ENCODE measurements at regions not wholly inside any gene's neighbourhood (a gene's known extent, or its start where the extent isn't known, plus 50 kb on each side); places are given as distances from the start of the nearest gene placed in this dataset.

DNA sequence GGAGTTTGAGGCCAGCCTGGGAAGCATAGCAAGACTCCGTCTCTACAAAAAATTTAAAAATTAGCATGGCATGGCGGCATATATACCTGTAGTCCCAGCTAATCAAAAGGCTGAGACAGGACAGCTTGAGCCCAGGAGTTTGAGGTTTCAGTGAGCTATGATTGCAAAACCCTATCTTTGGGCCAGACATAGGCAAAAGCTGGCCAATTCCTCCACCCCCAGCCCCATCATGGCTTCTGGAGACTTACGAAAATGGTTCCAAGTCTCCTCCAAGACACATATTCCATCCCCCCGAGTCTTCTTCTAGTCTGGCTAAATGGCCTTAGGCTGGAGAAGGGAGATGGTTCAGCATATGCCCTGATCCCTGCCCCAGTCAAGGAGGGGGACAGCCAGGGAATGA is 172.8 kb upstream of the HAAO start:
- DNase-seq (no peak), ATAC-seq (no peak)
- Histone ChIP-seq H3K4me3 (no peak overlapping the region), H3K9me3 (no peaks in the 10 kb centered on the region), H3K27me3 (peaks cover 0 to 5% of the 10 kb centered on the region in 2 donors), H3K36me3 (no peaks in the 10 kb centered on the region), H3K27ac (peak overlapping the region; percentile 5 to 33), H3K4me1 (peaks cover 26 to 68% of the 10 kb centered on the region in 2 donors)
- no peak for TF ChIP-seq CTCF (IDR thresholded peaks at IDR 0.05)
- intact Hi-C loops (cut with DNase I), result loop anchor here in 1 of 2 donors (10.0 kb wide), 1 partner anchor 260 kb away; the partner anchor contains the start of gene ZFP36L2

DNA sequence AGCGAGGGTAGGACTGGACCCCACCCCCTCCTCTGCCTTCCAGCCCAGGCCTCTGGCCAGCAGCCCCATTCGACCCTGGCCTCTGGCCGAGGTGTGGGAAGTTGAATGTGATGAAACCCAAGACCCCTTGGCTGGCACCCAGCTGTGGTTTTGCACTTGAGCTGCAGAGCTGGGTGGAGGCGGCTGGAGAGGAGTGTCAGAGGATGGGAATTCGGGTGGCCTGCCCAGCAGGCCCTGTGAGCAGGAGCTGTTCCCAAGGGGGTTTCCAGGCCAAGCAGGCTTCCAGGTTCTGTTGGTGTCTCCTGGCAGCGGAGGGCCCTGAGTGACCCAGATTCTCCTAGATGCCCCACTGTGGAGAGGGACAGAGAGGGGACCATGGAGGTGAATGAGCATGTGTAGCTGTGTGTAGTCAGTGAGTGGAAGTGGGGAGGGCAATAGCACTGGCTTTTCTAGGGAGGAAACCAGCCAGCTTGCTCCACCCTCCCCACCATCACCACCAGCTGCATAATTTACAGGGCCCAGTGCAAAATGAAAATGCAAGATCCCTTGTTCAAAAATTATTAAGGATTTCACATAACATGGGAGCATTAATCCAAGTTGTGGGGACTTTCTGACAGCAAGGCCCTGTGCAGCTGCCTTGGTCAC is 172.2 kb upstream of the HAAO start:
- H3K4me1 ChIP-seq, result peaks cover 28 to 71% of the 10 kb centered on the region in 2 donors
- intact Hi-C loops (cut with DNase I), result loop anchor here in 1 of 2 donors (10.0 kb wide), 1 partner anchor 260 kb away; the partner anchor contains the start of gene ZFP36L2
- no peak for TF ChIP-seq CTCF (IDR thresholded peaks at IDR 0.05)
- H3K27me3 ChIP-seq, result peaks cover 0 to 5% of the 10 kb centered on the region in 2 donors
- no peaks in the 10 kb centered on the region for H3K9me3 ChIP-seq
- ATAC-seq, result peak; percentile 44
- peak overlapping the region; percentile 5 to 33 for H3K27ac ChIP-seq
- H3K36me3 ChIP-seq, result no peaks in the 10 kb centered on the region
- no peak overlapping the region for H3K4me3 ChIP-seq
- peak in 2 of 4 donors; percentile 74 to 75 for DNase-seq

DNA sequence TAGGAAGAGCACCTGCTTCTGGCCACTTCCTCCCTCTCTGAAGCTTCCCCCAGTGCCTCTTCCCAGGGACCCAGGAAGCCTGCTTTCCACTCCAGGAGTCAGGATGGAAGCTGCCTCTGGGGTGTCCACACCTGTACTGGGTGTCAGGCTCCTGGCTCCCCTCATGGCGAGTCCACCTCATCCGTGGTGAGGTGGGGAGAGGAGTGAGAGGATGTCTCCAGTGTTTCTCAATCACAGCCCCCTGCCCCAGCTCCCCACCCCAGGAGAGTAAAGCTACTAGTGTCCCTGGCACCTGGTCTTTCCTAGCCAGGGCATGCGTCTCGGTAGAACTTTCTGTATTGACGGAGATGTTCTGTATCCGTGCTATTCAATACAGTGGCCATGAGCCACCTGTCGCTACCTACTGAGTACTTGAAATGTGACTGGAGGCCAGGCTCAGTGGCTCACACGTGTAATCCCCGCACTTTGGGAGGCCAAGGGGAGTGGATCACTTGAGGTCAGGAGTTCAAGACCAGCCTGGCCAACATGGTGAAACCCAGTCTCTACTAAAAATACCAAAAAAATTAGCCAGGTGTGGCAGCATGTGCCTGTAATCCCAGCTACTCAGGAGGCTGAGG is 171.2 kb upstream of the HAAO start:
- Histone ChIP-seq H3K27ac (peak overlapping the region in 1 of 2 donors; percentile 5), H3K36me3 (no peaks in the 10 kb centered on the region), H3K4me3 (no peak overlapping the region), H3K9me3 (no peaks in the 10 kb centered on the region), H3K27me3 (peaks cover 0 to 5% of the 10 kb centered on the region in 2 donors), H3K4me1 (peaks cover 28 to 77% of the 10 kb centered on the region in 2 donors)
- no peak for DNase-seq
- no peak for TF ChIP-seq CTCF (IDR thresholded peaks at IDR 0.05)
- intact Hi-C loops (cut with DNase I), result loop anchor here in 1 of 2 donors (10.0 kb wide), 1 partner anchor 261 kb away; the partner anchor contains the start of gene ZFP36L2
- no peak for ATAC-seq

GRCh38 chr2:42962508-42962953 is 170.1 kb upstream of the HAAO start:
- intact Hi-C loops (cut with DNase I), result loop anchor here in 1 of 2 donors (10.0 kb wide), 1 partner anchor 262 kb away; the partner anchor contains the start of gene ZFP36L2

More at GRCh38 chr2:42962508-42962953, 170.1 kb upstream of the HAAO start:
- no peaks in the 10 kb centered on the region for H3K36me3 ChIP-seq
- peaks cover 0 to 5% of the 10 kb centered on the region in 2 donors for H3K27me3 ChIP-seq
- H3K4me1 ChIP-seq, result peaks cover 28 to 74% of the 10 kb centered on the region in 2 donors
- no peak overlapping the region for H3K4me3 ChIP-seq
- ATAC-seq (no peak), DNase-seq (no peak)
- no peak for TF ChIP-seq CTCF (IDR thresholded peaks at IDR 0.05)
- no peaks in the 10 kb centered on the region for H3K9me3 ChIP-seq
- H3K27ac ChIP-seq, result peak overlapping the region in 1 of 2 donors; percentile 74
